SU-DHL-6 (cell line): ENCODE measurements at regions not wholly inside any gene's neighbourhood (a gene's known extent, or its start where the extent isn't known, plus 50 kb on each side); places are given as distances from the start of the nearest gene placed in this dataset.

Source experiments
- EZH2phosphoT487 ChIP-seq: fragments of 200-600 bp; sonication (generic), shearing (Covaris generic); conservative IDR thresholded peaks from 2 replicates; pipeline ENCODE4 v1.6.1; 2018; ENCODE audit warnings: mild to moderate bottlenecking, antibody characterized with exemption, low read length, moderate library complexity, mixed read lengths
- TF ChIP-seq, protein P1 (sequence below): fragments of 200-600 bp; sonication (generic); IDR thresholded peaks from one replicate; pipeline ENCODE4 v1.5.1; 2017; ENCODE audit warnings: antibody characterized with exemption, mild to moderate bottlenecking, low read length, moderate library complexity; ENCODE audit not compliant: insufficient read depth, poor library complexity, severe bottlenecking

DNA sequence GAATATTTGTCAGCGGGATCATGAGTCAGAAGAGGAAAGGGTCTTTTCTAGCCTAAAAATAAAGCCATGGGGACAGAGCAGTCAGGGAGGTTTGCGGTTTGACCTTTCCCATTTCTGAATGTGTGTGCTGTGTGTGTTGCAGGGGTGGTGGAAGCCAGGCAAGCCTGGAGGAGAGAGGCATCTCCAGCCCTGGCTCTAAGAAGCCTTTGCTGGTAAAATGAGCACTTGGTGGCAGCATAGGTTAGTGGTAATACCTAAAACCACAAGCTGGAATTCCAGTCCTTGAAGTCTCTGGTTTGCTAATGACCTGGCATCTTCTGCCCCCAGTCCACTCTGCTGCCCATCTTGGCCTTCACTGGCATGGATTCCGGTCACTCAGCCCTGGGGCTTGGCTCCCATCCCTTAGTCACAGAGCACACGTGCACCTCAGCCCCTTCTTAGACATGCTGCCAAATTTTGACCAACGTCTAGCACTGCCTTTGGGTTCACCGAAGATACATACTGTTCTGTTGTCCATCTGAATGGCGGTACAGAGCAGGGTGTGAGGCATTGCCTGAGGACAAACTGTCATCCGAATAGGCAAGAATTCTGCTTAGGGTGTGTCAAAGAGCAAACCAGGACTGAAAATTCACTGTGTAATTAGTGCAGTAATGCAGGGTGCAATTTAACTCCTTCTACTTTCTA is 52.7 kb downstream of the KCNA5 start:
- TF ChIP-seq, protein P1, sequence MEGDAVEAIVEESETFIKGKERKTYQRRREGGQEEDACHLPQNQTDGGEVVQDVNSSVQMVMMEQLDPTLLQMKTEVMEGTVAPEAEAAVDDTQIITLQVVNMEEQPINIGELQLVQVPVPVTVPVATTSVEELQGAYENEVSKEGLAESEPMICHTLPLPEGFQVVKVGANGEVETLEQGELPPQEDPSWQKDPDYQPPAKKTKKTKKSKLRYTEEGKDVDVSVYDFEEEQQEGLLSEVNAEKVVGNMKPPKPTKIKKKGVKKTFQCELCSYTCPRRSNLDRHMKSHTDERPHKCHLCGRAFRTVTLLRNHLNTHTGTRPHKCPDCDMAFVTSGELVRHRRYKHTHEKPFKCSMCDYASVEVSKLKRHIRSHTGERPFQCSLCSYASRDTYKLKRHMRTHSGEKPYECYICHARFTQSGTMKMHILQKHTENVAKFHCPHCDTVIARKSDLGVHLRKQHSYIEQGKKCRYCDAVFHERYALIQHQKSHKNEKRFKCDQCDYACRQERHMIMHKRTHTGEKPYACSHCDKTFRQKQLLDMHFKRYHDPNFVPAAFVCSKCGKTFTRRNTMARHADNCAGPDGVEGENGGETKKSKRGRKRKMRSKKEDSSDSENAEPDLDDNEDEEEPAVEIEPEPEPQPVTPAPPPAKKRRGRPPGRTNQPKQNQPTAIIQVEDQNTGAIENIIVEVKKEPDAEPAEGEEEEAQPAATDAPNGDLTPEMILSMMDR, result no peak
- TF ChIP-seq EZH2phosphoT487, result no peak
